CD14-positive monocyte (primary cell): ENCODE measurements at regions not wholly inside any gene's neighbourhood (a gene's known extent, or its start where the extent isn't known, plus 50 kb on each side); places are given as distances from the start of the nearest gene placed in this dataset.

Source experiments
- DNase-seq, 3 donors: peaks; one replicate each; pipeline ENCODE4 v3.0.0-alpha.2; 2011 to 2022
- H2AFZ ChIP-seq: 2 replicates; pipeline ENCODE4 v1.6.0; 2012; ENCODE audit warnings: mild to moderate bottlenecking, low read depth, low read length, inconsistent platforms; ENCODE audit not compliant: insufficient read depth, poor library complexity, severe bottlenecking
- H3K27ac ChIP-seq, 2 donors: 1 replicate in 1 of 2; 2 replicates in 1 of 2; pipeline ENCODE4 v1.5.1; 2012 to 2013; ENCODE audit warnings: low read length in 2 of 2, control low read depth in 1 of 2, inconsistent platforms in 1 of 2, low read depth in 1 of 2, mild to moderate bottlenecking in 1 of 2
- H3K27me3 ChIP-seq, 2 donors: one replicate each; pipeline versions ENCODE4 v1.6.0 to v1.6.1; 2011 to 2013; ENCODE audit warnings: low read length in 2 of 2; ENCODE audit not compliant: control insufficient read depth in 2 of 2, insufficient read depth in 2 of 2
- H3K36me3 ChIP-seq, 2 donors: replicated peaks in 1 of 2; 1 replicate in 1 of 2; 2 replicates in 1 of 2; pipeline versions ENCODE4 v1.5.1 to v1.6.1; 2012 to 2013; ENCODE audit warnings: low read length in 2 of 2, control low read depth in 1 of 2, inconsistent platforms in 1 of 2, mild to moderate bottlenecking in 1 of 2; ENCODE audit not compliant: insufficient read depth in 2 of 2, control insufficient read depth in 1 of 2
- H3K4me1 ChIP-seq, 2 donors: 1 replicate in 1 of 2; 2 replicates in 1 of 2; pipeline versions ENCODE4 v1.5.1 to v1.6.1; 2012 to 2013; ENCODE audit warnings: low read length in 2 of 2, control low read depth in 1 of 2, inconsistent platforms in 1 of 2, mild to moderate bottlenecking in 1 of 2, moderate library complexity in 1 of 2; ENCODE audit not compliant: insufficient read depth in 2 of 2, control insufficient read depth in 1 of 2
- H3K4me2 ChIP-seq: replicated peaks from 2 replicates; pipeline ENCODE3; 2012; ENCODE audit warnings: low read length, moderate library complexity, mild to moderate bottlenecking; ENCODE audit not compliant: poor library complexity, severe bottlenecking; ENCODE audit errors: extremely low read depth
- H3K4me3 ChIP-seq, 3 experiments: fragments of 200-600 bp in 1 of 3; sonication (generic) in 1 of 3; replicated peaks in 1 of 3; 1 replicate in 2 of 3; 2 replicates in 1 of 3; pipeline ENCODE4 v1.5.1; 2011 to 2013; ENCODE audit warnings: low read length in 3 of 3, mild to moderate bottlenecking in 3 of 3, control low read depth in 2 of 3, low read depth in 2 of 3, inconsistent platforms in 1 of 3, moderate library complexity in 1 of 3
- H3K79me2 ChIP-seq: 2 replicates; pipeline ENCODE4 v1.6.0; 2012; ENCODE audit warnings: mild to moderate bottlenecking, control low read depth, inconsistent platforms, low read length, moderate library complexity; ENCODE audit not compliant: insufficient read depth
- H3K9ac ChIP-seq: 2 replicates; pipeline ENCODE4 v1.6.0; 2017; ENCODE audit warnings: low read length, mild to moderate bottlenecking; ENCODE audit not compliant: insufficient read depth, poor library complexity, severe bottlenecking
- H3K9me3 ChIP-seq, 2 donors: replicated peaks in 1 of 2; 1 replicate in 1 of 2; 2 replicates in 1 of 2; pipeline versions ENCODE4 v1.5.1 to v1.6.1; 2012 to 2013; ENCODE audit warnings: low read length in 2 of 2, control low read depth in 1 of 2; ENCODE audit not compliant: control insufficient read depth in 1 of 2, insufficient read depth in 1 of 2
- H4K20me1 ChIP-seq: 2 replicates; pipeline ENCODE4 v1.6.0; 2012; ENCODE audit warnings: mild to moderate bottlenecking, low read length, control low read depth, moderate library complexity; ENCODE audit not compliant: insufficient read depth
- H3K27ac Mint-ChIP-seq, 7 donors: one replicate each; pipeline ENCODE4 v1.8.0; 2020; ENCODE audit warnings: mild to moderate bottlenecking in 7 of 7, mixed read lengths in 7 of 7, moderate library complexity in 6 of 7, inconsistent platforms in 2 of 7
- H3K27me3 Mint-ChIP-seq, 3 donors: one replicate each; pipeline ENCODE4 v1.8.0; 2021 to 2022; ENCODE audit warnings: low read depth in 3 of 3, mild to moderate bottlenecking in 3 of 3, mixed read lengths in 3 of 3, moderate library complexity in 3 of 3, inconsistent platforms in 1 of 3
- H3K36me3 Mint-ChIP-seq, 2 donors: one replicate each; pipeline ENCODE4 v1.8.0; 2020; ENCODE audit warnings: mixed read lengths in 2 of 2, inconsistent platforms in 1 of 2, mild to moderate bottlenecking in 1 of 2
- H3K4me1 Mint-ChIP-seq: one replicate; pipeline ENCODE4 v1.8.0; 2020; ENCODE audit warnings: mild to moderate bottlenecking, mixed read lengths
- H3K4me3 Mint-ChIP-seq, 2 donors: one replicate each; pipeline ENCODE4 v1.8.0; 2020; ENCODE audit warnings: mild to moderate bottlenecking in 2 of 2, mixed read lengths in 2 of 2, moderate library complexity in 1 of 2
- H3K9me3 Mint-ChIP-seq, 7 donors: one replicate each; pipeline ENCODE4 v1.8.0; 2020 to 2022; ENCODE audit warnings: mixed read lengths in 7 of 7, mild to moderate bottlenecking in 6 of 7, moderate library complexity in 6 of 7, inconsistent platforms in 2 of 7
- CTCF ChIP-seq: fragments of 200-600 bp; IDR thresholded peaks from one replicate; pipeline ENCODE4 v1.8.0; 2022; ENCODE audit warnings: antibody characterized with exemption, mild to moderate bottlenecking
- WGBS: methylation state at CpG from one replicate; pipeline ENCODE4 v1.1.5; 2013; ENCODE audit warnings: missing lambda C conversion rate; ENCODE audit not compliant: insufficient coverage; 5-methylcytosine and 5-hydroxymethylcytosine counted together
- intact Hi-C, 2 donors: fragments of 100-400 bp; cut with micrococcal nuclease; formaldehyde crosslinking; loops; one replicate each; pipeline versions ENCODE4 v1.15.0 to v1.15.1; 2023

- H3K27ac Mint-ChIP-seq: no peak overlapping the region
- Histone ChIP-seq H3K36me3 (no peaks in the 10 kb centered on the region), H4K20me1 (no peaks in the 10 kb centered on the region), H3K4me3 (no peak overlapping the region), H2AFZ (no peak overlapping the region), H3K4me1 (no peaks in the 10 kb centered on the region), H3K27ac (no peak overlapping the region), H3K9me3 (peaks cover 12 to 20% of the 10 kb centered on the region in 2 donors), H3K79me2 (no peaks in the 10 kb centered on the region), H3K27me3 (no peaks in the 10 kb centered on the region), H3K9ac (no peak overlapping the region), H3K4me2 (no peak overlapping the region)
- H3K9me3 Mint-ChIP-seq: peaks cover 0 to 17% (median 9%) of the 10 kb centered on the region in 7 donors
- intact Hi-C loops: no loop called here
- H3K36me3 Mint-ChIP-seq: no peaks in the 10 kb centered on the region
- H3K4me1 Mint-ChIP-seq: no peaks in the 10 kb centered on the region
- no peaks in the 10 kb centered on the region for H3K27me3 Mint-ChIP-seq
- TF ChIP-seq CTCF: no peak
- no peak overlapping the region for H3K4me3 Mint-ChIP-seq
- DNase-seq: no peak
Observed at GRCh38 chr4:159689526-159689925, 586.6 kb downstream of the RAPGEF2 start.

DNA sequence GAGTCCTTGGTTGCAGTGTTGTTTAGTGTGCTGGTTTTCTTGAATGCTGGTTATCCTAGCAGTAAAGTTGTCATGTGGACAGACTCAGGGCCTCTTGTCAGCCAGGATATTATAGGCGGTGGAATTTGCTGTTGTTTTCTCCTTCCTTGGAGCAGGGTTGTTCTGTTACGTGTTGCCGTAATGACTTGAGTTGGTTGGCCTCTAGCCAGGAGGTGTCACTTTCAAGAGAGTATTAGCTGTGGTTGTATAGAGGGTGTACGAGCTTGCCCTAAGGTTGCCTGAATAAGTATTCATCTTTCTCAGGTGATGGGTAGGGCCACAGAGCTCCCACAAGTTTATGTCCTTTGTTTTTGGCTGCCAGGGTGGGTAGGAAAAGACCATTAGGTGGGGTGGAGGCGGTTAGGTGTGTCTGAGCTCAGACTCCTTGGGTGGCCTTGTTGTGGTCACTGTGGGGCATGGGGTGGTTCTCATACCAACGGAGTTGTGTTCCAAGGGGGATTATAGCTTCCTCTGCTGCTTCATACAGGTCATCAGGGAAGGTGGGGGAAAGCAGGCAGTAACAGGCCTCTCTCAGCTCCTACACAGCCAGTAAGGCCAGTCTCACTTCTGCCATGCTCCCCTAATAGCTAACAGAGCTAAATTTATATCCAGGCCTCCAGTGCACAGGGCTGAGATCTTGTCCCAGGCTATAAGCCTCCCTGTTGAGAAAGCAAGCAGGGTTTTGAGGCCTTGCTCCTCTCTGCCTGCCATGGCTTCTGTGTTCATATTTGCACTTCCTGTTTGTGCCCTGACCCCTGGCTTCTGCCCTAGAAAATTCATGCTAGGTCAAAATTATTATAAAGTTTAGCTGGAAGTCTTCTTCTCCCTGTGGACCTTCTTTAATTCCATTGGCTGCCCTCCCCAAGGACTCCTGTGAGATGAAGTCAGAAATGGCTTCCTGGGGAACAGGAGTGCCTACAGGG lies 594.7 kb downstream of the RAPGEF2 start:
- H3K9me3 Mint-ChIP-seq: peaks cover under 1 to 15% (median 8%) of the 10 kb centered on the region in 7 donors
- H3K9me3 ChIP-seq: peaks cover 7 to 15% of the 10 kb centered on the region in 2 donors
- H3K4me3 ChIP-seq: no peak overlapping the region
- no peaks in the 10 kb centered on the region for H3K36me3 ChIP-seq
- H3K27me3 ChIP-seq: no peaks in the 10 kb centered on the region
- no peak overlapping the region for H3K4me2 ChIP-seq
- no peak for TF ChIP-seq CTCF
- no peaks in the 10 kb centered on the region for H3K4me1 ChIP-seq
- DNase-seq: no peak
- H3K4me3 Mint-ChIP-seq: no peak overlapping the region
- H3K27ac ChIP-seq: no peak overlapping the region
- 88% methylated on average over 6 of the region's 6 CpGs for WGBS
- H3K27ac Mint-ChIP-seq: no peak overlapping the region
- no peaks in the 10 kb centered on the region for H3K36me3 Mint-ChIP-seq
- no peak overlapping the region for H2AFZ ChIP-seq
- no peak overlapping the region for H3K9ac ChIP-seq
- peaks cover 0 to 3% (median 0%) of the 10 kb centered on the region in 3 donors for H3K27me3 Mint-ChIP-seq
- no peaks in the 10 kb centered on the region for H4K20me1 ChIP-seq
- no peaks in the 10 kb centered on the region for H3K79me2 ChIP-seq
- intact Hi-C loops: no loop called here
- no peaks in the 10 kb centered on the region for H3K4me1 Mint-ChIP-seq
